H9 (cell line): ENCODE measurements at regions not wholly inside any gene's neighbourhood (a gene's known extent, or its start where the extent isn't known, plus 50 kb on each side); places are given as distances from the start of the nearest gene placed in this dataset.

Experiments
- DNase-seq: peaks from one replicate; pipeline ENCODE4 v3.0.0-alpha.2; 2017
- H2AFZ ChIP-seq: one replicate; pipeline ENCODE4 v1.6.1; 2013; ENCODE audit warnings: mild to moderate bottlenecking, low read length, control low read depth, moderate library complexity
- H2AK5ac ChIP-seq: 2 replicates; pipeline ENCODE4 v1.6.1; 2013; ENCODE audit warnings: low read length, control low read depth, mixed read lengths; ENCODE audit not compliant: insufficient read length
- H2BK120ac ChIP-seq: one replicate; pipeline ENCODE4 v1.6.1; 2013; ENCODE audit warnings: low read depth, mild to moderate bottlenecking, low read length, control low read depth, inconsistent platforms; ENCODE audit not compliant: poor library complexity, severe bottlenecking
- H2BK12ac ChIP-seq: 2 replicates; pipeline ENCODE4 v1.6.1; 2013; ENCODE audit warnings: low read length, control low read depth, mixed read lengths, low read depth; ENCODE audit not compliant: insufficient read length
- H2BK15ac ChIP-seq: 2 replicates; pipeline ENCODE4 v1.6.1; 2013; ENCODE audit warnings: low read depth, low read length, control low read depth
- H2BK20ac ChIP-seq: one replicate; pipeline ENCODE4 v1.6.1; 2013; ENCODE audit warnings: low read depth, mild to moderate bottlenecking, low read length, control low read depth, inconsistent platforms; ENCODE audit not compliant: poor library complexity, severe bottlenecking
- H2BK5ac ChIP-seq: 2 replicates; pipeline ENCODE4 v1.6.1; 2013; ENCODE audit warnings: low read length, control low read depth, mixed read lengths; ENCODE audit not compliant: insufficient read length
- H3K14ac ChIP-seq: 2 replicates; pipeline ENCODE4 v1.6.1; 2013; ENCODE audit warnings: low read length, control low read depth; ENCODE audit not compliant: insufficient read depth
- H3K18ac ChIP-seq: 2 replicates; pipeline ENCODE4 v1.6.1; 2013; ENCODE audit warnings: low read depth, mild to moderate bottlenecking, mixed read lengths, low read length, control low read depth; ENCODE audit not compliant: insufficient read length
- H3K23ac ChIP-seq: 2 replicates; pipeline ENCODE4 v1.6.1; 2013; ENCODE audit warnings: low read length, control low read depth, mixed read lengths, low read depth; ENCODE audit not compliant: insufficient read length
- H3K23me2 ChIP-seq: 2 replicates; pipeline ENCODE4 v1.6.1; 2013; ENCODE audit warnings: low read depth, mild to moderate bottlenecking, mixed read lengths, low read length, control low read depth; ENCODE audit not compliant: insufficient read length, poor library complexity, severe bottlenecking
- H3K27ac ChIP-seq: 2 replicates; pipeline ENCODE4 v1.5.1; 2013; ENCODE audit warnings: low read length, control low read depth, mixed read lengths, low read depth; ENCODE audit not compliant: insufficient read length
- H3K27me3 ChIP-seq: 2 replicates; pipeline ENCODE4 v1.6.1; 2013; ENCODE audit warnings: low read length, control low read depth, inconsistent platforms; ENCODE audit not compliant: insufficient read depth
- H3K4ac ChIP-seq: 2 replicates; pipeline ENCODE4 v1.6.1; 2013; ENCODE audit warnings: low read depth, mild to moderate bottlenecking, control low read depth, inconsistent platforms, low read length, moderate library complexity
- H3K4me1 ChIP-seq: 2 replicates; pipeline ENCODE4 v1.6.1; 2013; ENCODE audit warnings: low read length, control low read depth, inconsistent platforms; ENCODE audit not compliant: insufficient read depth
- H3K4me2 ChIP-seq: 2 replicates; pipeline ENCODE4 v1.6.1; 2013; ENCODE audit warnings: low read length, control low read depth, mixed read lengths; ENCODE audit not compliant: insufficient read length, insufficient read depth
- H3K56ac ChIP-seq: 2 replicates; pipeline ENCODE4 v1.6.1; 2013; ENCODE audit warnings: low read depth, mild to moderate bottlenecking, mixed read lengths, low read length, control low read depth; ENCODE audit not compliant: insufficient read length
- H3K79me1 ChIP-seq: 2 replicates; pipeline ENCODE4 v1.6.1; 2013; ENCODE audit warnings: low read depth, mild to moderate bottlenecking, moderate library complexity, low read length, control low read depth, inconsistent platforms; ENCODE audit not compliant: insufficient read depth, poor library complexity, severe bottlenecking
- H3K79me2 ChIP-seq: 2 replicates; pipeline ENCODE4 v1.6.1; 2013; ENCODE audit warnings: low read length, control low read depth, inconsistent platforms; ENCODE audit not compliant: insufficient read depth
- H3K9ac ChIP-seq: 2 replicates; pipeline ENCODE4 v1.6.1; 2013; ENCODE audit warnings: low read length, control low read depth, mixed read lengths; ENCODE audit not compliant: insufficient read length; ENCODE audit errors: extremely low read depth
- H3K9me3 ChIP-seq: one replicate; pipeline ENCODE4 v1.6.1; 2013; ENCODE audit warnings: low read depth, low read length, inconsistent platforms; ENCODE audit not compliant: control insufficient read depth
- H3T11ph ChIP-seq: one replicate; pipeline ENCODE4 v1.6.1; 2013; ENCODE audit warnings: mild to moderate bottlenecking, low read length, control low read depth, inconsistent platforms
- H4K20me1 ChIP-seq: one replicate; pipeline ENCODE4 v1.6.1; 2013; ENCODE audit not compliant: control insufficient read depth, insufficient read length, insufficient read depth
- H4K5ac ChIP-seq: 2 replicates; pipeline ENCODE4 v1.6.1; 2013; ENCODE audit warnings: low read depth, mild to moderate bottlenecking, mixed read lengths, low read length, control low read depth; ENCODE audit not compliant: insufficient read length
- H4K8ac ChIP-seq: replicated peaks from 2 replicates; pipeline ENCODE4 v1.6.1; 2013; ENCODE audit warnings: low read length, control low read depth, mixed read lengths, low read depth; ENCODE audit not compliant: insufficient read length
- H4K91ac ChIP-seq: 2 replicates; pipeline ENCODE4 v1.6.1; 2013; ENCODE audit warnings: low read depth, mild to moderate bottlenecking, moderate library complexity, mixed read lengths, low read length, control low read depth; ENCODE audit not compliant: insufficient read length
- H3K27ac Mint-ChIP-seq, 3 experiments: 2 replicates in 2 of 3; 3 replicates in 1 of 3; pipeline ENCODE4 v1.8.0; 2020 to 2021; ENCODE audit warnings: mixed read lengths in 3 of 3, mild to moderate bottlenecking in 1 of 3, moderate library complexity in 1 of 3
- H3K27me3 Mint-ChIP-seq: 2 replicates; pipeline ENCODE4 v1.8.0; 2021; ENCODE audit warnings: low read depth, mild to moderate bottlenecking, moderate library complexity, mixed read lengths
- H3K36me3 Mint-ChIP-seq, 3 experiments: 2 replicates in 2 of 3; 3 replicates in 1 of 3; pipeline ENCODE4 v1.8.0; 2020 to 2021; ENCODE audit warnings: low read depth in 3 of 3, mixed read lengths in 3 of 3; ENCODE audit not compliant: insufficient read depth in 1 of 3
- H3K4me1 Mint-ChIP-seq, 2 experiments: 2 replicates each; pipeline ENCODE4 v1.8.0; 2020; ENCODE audit warnings: mixed read lengths in 2 of 2
- H3K4me3 Mint-ChIP-seq, 2 experiments: 2 replicates in 1 of 2; 3 replicates in 1 of 2; pipeline ENCODE4 v1.8.0; 2020 to 2021; ENCODE audit warnings: mild to moderate bottlenecking in 2 of 2, mixed read lengths in 2 of 2, moderate library complexity in 1 of 2
- H3K9me3 Mint-ChIP-seq, 2 experiments: 2 replicates in 1 of 2; 3 replicates in 1 of 2; pipeline ENCODE4 v1.8.0; 2020; ENCODE audit warnings: mild to moderate bottlenecking in 2 of 2, mixed read lengths in 2 of 2, moderate library complexity in 1 of 2
- WGBS: extraction: QIAGEN DNeasy Blood & Tissue Kit; methylation state at CpG from one replicate; pipeline ENCODE4 v1.1.7; 2013; ENCODE audit warnings: missing lambda C conversion rate, low lambda C conversion rate, mixed read lengths; ENCODE audit not compliant: insufficient read length; ENCODE audit errors: extremely low coverage; 5-methylcytosine and 5-hydroxymethylcytosine counted together
- TF ChIP-seq, protein P1 (sequence below): fragments of 200-600 bp; sonication (generic); conservative IDR thresholded peaks from 3 replicates; pipeline ENCODE4 v1.8.0; 2021; ENCODE audit warnings: antibody characterized with exemption, mild to moderate bottlenecking

DNA sequence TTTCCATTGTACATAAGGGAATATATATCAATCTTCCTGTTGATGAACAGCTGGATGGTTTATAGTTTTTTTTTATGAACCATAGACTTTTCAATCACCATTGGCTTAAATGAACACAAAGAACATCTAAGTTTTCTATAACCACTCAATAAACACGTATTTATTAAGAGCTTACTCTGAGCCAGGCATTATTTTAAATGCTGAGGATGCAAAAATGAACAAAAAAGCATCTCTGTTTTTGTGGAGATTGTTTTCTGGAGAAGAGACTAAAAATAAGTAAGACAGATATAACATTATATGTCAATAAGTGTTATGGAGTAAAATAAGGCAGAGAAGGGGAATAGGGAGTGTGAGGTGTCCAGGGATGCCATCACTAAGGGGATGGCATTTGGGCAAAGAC lies 52.1 kb upstream of the SLC24A2 start:
- Histone ChIP-seq H3K27me3 (no peaks in the 10 kb centered on the region), H2BK120ac (no peak overlapping the region), H3K23me2 (no peaks in the 10 kb centered on the region), H3K9me3 (no peaks in the 10 kb centered on the region), H2BK12ac (no peak overlapping the region), H3K4ac (no peak overlapping the region), H4K20me1 (no peaks in the 10 kb centered on the region), H2BK15ac (no peak overlapping the region), H3K4me2 (no peak overlapping the region), H3K9ac (no peak overlapping the region), H3K14ac (no peak overlapping the region), H2BK20ac (no peak overlapping the region), H2AFZ (no peak overlapping the region), H3T11ph (no peak overlapping the region), H3K79me1 (no peaks in the 10 kb centered on the region), H2BK5ac (no peak overlapping the region), H4K8ac (no peak overlapping the region), H4K5ac (no peak overlapping the region), H3K56ac (no peak overlapping the region), H3K79me2 (no peaks in the 10 kb centered on the region), H2AK5ac (no peak overlapping the region), H3K18ac (no peak overlapping the region), H3K23ac (no peak overlapping the region), H3K4me1 (no peaks in the 10 kb centered on the region), H4K91ac (no peak overlapping the region), H3K27ac (no peak overlapping the region)
- Mint-ChIP-seq H3K27me3 (no peaks in the 10 kb centered on the region), H3K9me3 (peaks cover 3 to 8% of the 10 kb centered on the region in 2 experiments; a peak in 4 of 5 replicates), H3K4me1 (no peaks in the 10 kb centered on the region), H3K27ac (no peak overlapping the region), H3K4me3 (no peak overlapping the region), H3K36me3 (peaks cover 2 to 5% (median 3%) of the 10 kb centered on the region in 3 experiments; a peak in 4 of 7 replicates)
- no CpG with 5 or more reads among the region's 1 CpG for WGBS
- TF ChIP-seq, protein P1, sequence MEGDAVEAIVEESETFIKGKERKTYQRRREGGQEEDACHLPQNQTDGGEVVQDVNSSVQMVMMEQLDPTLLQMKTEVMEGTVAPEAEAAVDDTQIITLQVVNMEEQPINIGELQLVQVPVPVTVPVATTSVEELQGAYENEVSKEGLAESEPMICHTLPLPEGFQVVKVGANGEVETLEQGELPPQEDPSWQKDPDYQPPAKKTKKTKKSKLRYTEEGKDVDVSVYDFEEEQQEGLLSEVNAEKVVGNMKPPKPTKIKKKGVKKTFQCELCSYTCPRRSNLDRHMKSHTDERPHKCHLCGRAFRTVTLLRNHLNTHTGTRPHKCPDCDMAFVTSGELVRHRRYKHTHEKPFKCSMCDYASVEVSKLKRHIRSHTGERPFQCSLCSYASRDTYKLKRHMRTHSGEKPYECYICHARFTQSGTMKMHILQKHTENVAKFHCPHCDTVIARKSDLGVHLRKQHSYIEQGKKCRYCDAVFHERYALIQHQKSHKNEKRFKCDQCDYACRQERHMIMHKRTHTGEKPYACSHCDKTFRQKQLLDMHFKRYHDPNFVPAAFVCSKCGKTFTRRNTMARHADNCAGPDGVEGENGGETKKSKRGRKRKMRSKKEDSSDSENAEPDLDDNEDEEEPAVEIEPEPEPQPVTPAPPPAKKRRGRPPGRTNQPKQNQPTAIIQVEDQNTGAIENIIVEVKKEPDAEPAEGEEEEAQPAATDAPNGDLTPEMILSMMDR: no peak
- no peak for DNase-seq
